Kidney (tissue), 13 donors: ENCODE measurements at regions not wholly inside any gene's neighbourhood (a gene's known extent, or its start where the extent isn't known, plus 50 kb on each side); places are given as distances from the start of the nearest gene placed in this dataset.

Experiments
- DNase-seq, 5 donors: peaks; one replicate each; pipeline ENCODE4 v3.0.0-alpha.2; 2013 to 2020
- FAIRE-seq: peaks from 2 replicates; lab custom pipeline; 2012; peaks lifted over from hg19 to GRCh38; lab: Jason Lieb, UNC
- H3K27ac ChIP-seq, 2 donors: one replicate each; pipeline ENCODE4 v1.7.0; 2013; ENCODE audit warnings: low read depth in 2 of 2, low read length in 2 of 2, inconsistent platforms in 1 of 2
- H3K27me3 ChIP-seq: one replicate; pipeline ENCODE4 v1.7.1; 2013; ENCODE audit warnings: low read length, inconsistent platforms; ENCODE audit not compliant: control insufficient read depth, insufficient read depth
- H3K36me3 ChIP-seq, 3 donors: one replicate each; pipeline versions ENCODE4 v1.7.0 to v1.7.1; 2013; ENCODE audit warnings: low read length in 3 of 3, control low read depth in 1 of 3, inconsistent platforms in 1 of 3; ENCODE audit not compliant: insufficient read depth in 3 of 3, control insufficient read depth in 2 of 3
- H3K4me1 ChIP-seq, 3 donors: one replicate each; pipeline versions ENCODE4 v1.7.0 to v1.7.1; 2013; ENCODE audit warnings: low read length in 3 of 3, inconsistent platforms in 1 of 3, low read depth in 1 of 3; ENCODE audit not compliant: control insufficient read depth in 2 of 3, insufficient read depth in 2 of 3
- H3K4me3 ChIP-seq, 3 donors: one replicate each; pipeline versions ENCODE4 v1.7.0 to v1.8.1; 2013; ENCODE audit warnings: low read length in 3 of 3, control low read depth in 1 of 3, inconsistent platforms in 1 of 3
- H3K9ac ChIP-seq, 3 donors: one replicate each; pipeline versions ENCODE4 v1.7.0 to v1.7.1; 2013; ENCODE audit warnings: low read length in 3 of 3, control low read depth in 1 of 3, inconsistent platforms in 1 of 3
- H3K9me3 ChIP-seq, 3 donors: one replicate each; pipeline versions ENCODE4 v1.7.0 to v1.7.1; 2013; ENCODE audit warnings: low read length in 3 of 3, control low read depth in 1 of 3, inconsistent platforms in 1 of 3; ENCODE audit not compliant: control insufficient read depth in 2 of 3, insufficient read depth in 1 of 3
- intact Hi-C: fragments of 100-400 bp; cut with DNase I; formaldehyde crosslinking; loops from one replicate; pipeline ENCODE4 v1.11.1; 2022
- TF ChIP-seq, protein P1 (sequence below): IDR thresholded peaks from 3 replicates; pipeline ENCODE4 v1.5.1; 2012; ENCODE audit warnings: mild to moderate bottlenecking, moderate library complexity, borderline replicate concordance; ENCODE audit not compliant: insufficient read depth; ENCODE audit errors: extremely low read depth
- donor health status: control.
- donor health status: control.
- donor health status: control.
- donor health status: control.
- donor health status: control.
- donor health status: DM: yes; HTN: yes; CAD: no.
- donor health status: Normal renal cell carcinoma (clear cell type).

- Histone ChIP-seq H3K9ac (no peak overlapping the region), H3K27me3 (no peaks in the 10 kb centered on the region), H3K36me3 (no peaks in the 10 kb centered on the region), H3K4me1 (no peaks in the 10 kb centered on the region), H3K4me3 (no peak overlapping the region), H3K27ac (no peak overlapping the region), H3K9me3 (no peaks in the 10 kb centered on the region)
- DNase-seq (peak in 1 of 5 donors; percentile 26), FAIRE-seq (no peak)
- TF ChIP-seq, protein P1, sequence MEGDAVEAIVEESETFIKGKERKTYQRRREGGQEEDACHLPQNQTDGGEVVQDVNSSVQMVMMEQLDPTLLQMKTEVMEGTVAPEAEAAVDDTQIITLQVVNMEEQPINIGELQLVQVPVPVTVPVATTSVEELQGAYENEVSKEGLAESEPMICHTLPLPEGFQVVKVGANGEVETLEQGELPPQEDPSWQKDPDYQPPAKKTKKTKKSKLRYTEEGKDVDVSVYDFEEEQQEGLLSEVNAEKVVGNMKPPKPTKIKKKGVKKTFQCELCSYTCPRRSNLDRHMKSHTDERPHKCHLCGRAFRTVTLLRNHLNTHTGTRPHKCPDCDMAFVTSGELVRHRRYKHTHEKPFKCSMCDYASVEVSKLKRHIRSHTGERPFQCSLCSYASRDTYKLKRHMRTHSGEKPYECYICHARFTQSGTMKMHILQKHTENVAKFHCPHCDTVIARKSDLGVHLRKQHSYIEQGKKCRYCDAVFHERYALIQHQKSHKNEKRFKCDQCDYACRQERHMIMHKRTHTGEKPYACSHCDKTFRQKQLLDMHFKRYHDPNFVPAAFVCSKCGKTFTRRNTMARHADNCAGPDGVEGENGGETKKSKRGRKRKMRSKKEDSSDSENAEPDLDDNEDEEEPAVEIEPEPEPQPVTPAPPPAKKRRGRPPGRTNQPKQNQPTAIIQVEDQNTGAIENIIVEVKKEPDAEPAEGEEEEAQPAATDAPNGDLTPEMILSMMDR, result no peak
- intact Hi-C loops, result no loop called here
These were observed 228.0 kb upstream of the RTL1 start for GRCh38 chr14:101131451-101131916.

- Histone ChIP-seq H3K9ac (no peak overlapping the region), H3K27me3 (no peaks in the 10 kb centered on the region), H3K9me3 (no peaks in the 10 kb centered on the region), H3K4me3 (no peak overlapping the region), H3K36me3 (no peaks in the 10 kb centered on the region), H3K27ac (no peak overlapping the region), H3K4me1 (no peaks in the 10 kb centered on the region)
- TF ChIP-seq, protein P1, result no peak
- intact Hi-C loops, result no loop called here
- FAIRE-seq (no peak), DNase-seq (peak in 1 of 5 donors; percentile 30)
These were observed 228.6 kb upstream of the RTL1 start for GRCh38 chr14:101132051-101132571.

GRCh38 chr14:101132588-101132987, 229.1 kb upstream of the RTL1 start:
- Histone ChIP-seq H3K4me3 (no peak overlapping the region), H3K4me1 (no peaks in the 10 kb centered on the region), H3K36me3 (no peaks in the 10 kb centered on the region), H3K9ac (no peak overlapping the region), H3K27ac (no peak overlapping the region), H3K27me3 (no peaks in the 10 kb centered on the region), H3K9me3 (no peaks in the 10 kb centered on the region)
- TF ChIP-seq, protein P1, result no peak
- FAIRE-seq, result no peak
- DNase-seq, result no peak
- intact Hi-C loops, result no loop called here

DNA sequence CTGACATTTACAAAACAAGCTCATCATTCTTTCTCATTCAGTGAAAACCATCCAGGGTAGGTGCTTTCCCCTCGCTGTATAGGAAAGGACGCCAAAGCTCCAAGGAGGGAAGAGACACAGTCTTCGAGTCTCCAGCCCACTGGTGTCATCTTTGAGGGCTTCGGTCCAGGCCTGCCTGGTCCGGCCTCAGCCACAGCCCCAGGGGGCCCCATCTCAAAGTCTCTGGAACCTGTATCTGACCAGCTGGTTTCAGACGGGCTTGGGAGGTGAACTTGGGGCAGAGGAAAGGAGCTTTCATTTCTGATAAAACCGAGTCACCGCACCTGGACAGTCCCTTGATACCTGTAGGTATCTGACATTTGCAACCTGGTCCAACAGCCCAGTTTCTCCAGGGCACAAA, 229.5 kb upstream of the RTL1 start:
- no peak for FAIRE-seq
- H3K27ac ChIP-seq, result no peak overlapping the region
- H3K9ac ChIP-seq, result no peak overlapping the region
- no peaks in the 10 kb centered on the region for H3K36me3 ChIP-seq
- H3K4me3 ChIP-seq, result no peak overlapping the region
- H3K27me3 ChIP-seq, result no peaks in the 10 kb centered on the region
- H3K9me3 ChIP-seq, result no peaks in the 10 kb centered on the region
- no peak for DNase-seq
- intact Hi-C loops, result no loop called here
- TF ChIP-seq, protein P1, result no peak
- no peaks in the 10 kb centered on the region for H3K4me1 ChIP-seq
